Neural progenitor cell (in vitro differentiated cells): ENCODE measurements at regions not wholly inside any gene's neighbourhood (a gene's known extent, or its start where the extent isn't known, plus 50 kb on each side); places are given as distances from the start of the nearest gene placed in this dataset.

ENCODE experiments used
- DNase-seq: peaks from one replicate; pipeline ENCODE4 v3.0.0-alpha.2; 2016; ENCODE audit warnings: low spot score
- H2AFZ ChIP-seq: fragments of 200-600 bp; sonication (generic); replicated peaks from 2 replicates; pipeline ENCODE4 v1.6.1; 2016; ENCODE audit warnings: antibody characterized with exemption
- H3F3A ChIP-seq: fragments of 200-600 bp; sonication (generic); 2 replicates; pipeline ENCODE4 v1.6.1; 2016; ENCODE audit warnings: antibody characterized with exemption, low read depth
- H3K27ac ChIP-seq: fragments of 200-600 bp; sonication (generic); 2 replicates; pipeline ENCODE4 v1.5.1; 2016; ENCODE audit warnings: mild to moderate bottlenecking
- H3K27me3 ChIP-seq: fragments of 200-600 bp; sonication (generic); 2 replicates; pipeline ENCODE4 v1.6.1; 2016; ENCODE audit warnings: mild to moderate bottlenecking, moderate library complexity
- H3K36me3 ChIP-seq: fragments of 200-600 bp; sonication (generic); 2 replicates; pipeline ENCODE4 v1.5.1; 2016
- H3K4me1 ChIP-seq: fragments of 200-600 bp; sonication (generic); 2 replicates; pipeline ENCODE4 v1.6.1; 2016; ENCODE audit warnings: mixed run types
- H3K4me2 ChIP-seq: fragments of 200-600 bp; sonication (generic); 2 replicates; pipeline ENCODE4 v1.6.1; 2016
- H3K4me3 ChIP-seq: fragments of 200-600 bp; sonication (generic); 2 replicates; pipeline ENCODE4 v1.5.1; 2016
- H3K79me2 ChIP-seq: fragments of 200-600 bp; sonication (generic); 2 replicates; pipeline ENCODE4 v1.6.1; 2016; ENCODE audit warnings: low read depth
- H3K9ac ChIP-seq: fragments of 200-600 bp; sonication (generic); 2 replicates; pipeline ENCODE4 v1.6.1; 2016
- H3K9me3 ChIP-seq: fragments of 200-600 bp; sonication (generic); 2 replicates; pipeline ENCODE4 v1.5.1; 2016; ENCODE audit warnings: low read depth
- H4K20me1 ChIP-seq: fragments of 200-600 bp; sonication (generic); 2 replicates; pipeline ENCODE4 v1.6.1; 2016; ENCODE audit warnings: low read depth
- H3K27ac Mint-ChIP-seq: 3 replicates; pipeline ENCODE4 v1.8.0; 2021; ENCODE audit warnings: mixed read lengths
- H3K27me3 Mint-ChIP-seq: 2 replicates; pipeline ENCODE4 v1.8.0; 2022; ENCODE audit warnings: low read depth, mild to moderate bottlenecking, inconsistent platforms, moderate library complexity, mixed read lengths; ENCODE audit not compliant: insufficient read depth
- H3K36me3 Mint-ChIP-seq: 3 replicates; pipeline ENCODE4 v1.8.0; 2021; ENCODE audit warnings: mixed read lengths
- H3K4me1 Mint-ChIP-seq: 3 replicates; pipeline ENCODE4 v1.8.0; 2021; ENCODE audit warnings: mixed read lengths
- H3K4me3 Mint-ChIP-seq: 3 replicates; pipeline ENCODE4 v1.8.0; 2021; ENCODE audit warnings: mild to moderate bottlenecking, moderate library complexity, mixed read lengths
- H3K9me3 Mint-ChIP-seq: 3 replicates; pipeline ENCODE4 v1.8.0; 2020; ENCODE audit warnings: mixed read lengths
- EZH2 ChIP-seq: fragments of 200-600 bp; sonication (generic); IDR thresholded peaks from 2 replicates; pipeline ENCODE4 v1.6.1; 2017; ENCODE audit warnings: antibody characterized with exemption, mild to moderate bottlenecking, moderate library complexity
- EZH2phosphoT487 ChIP-seq: fragments of 200-600 bp; sonication (generic); IDR thresholded peaks from 2 replicates; pipeline ENCODE4 v1.6.1; 2017; ENCODE audit warnings: antibody characterized with exemption
- TF ChIP-seq, protein P1 (sequence below): fragments of 200-600 bp; sonication (generic); IDR thresholded peaks from 2 replicates; pipeline ENCODE4 v1.5.1; 2017; ENCODE audit warnings: antibody characterized with exemption, mild to moderate bottlenecking

DNA sequence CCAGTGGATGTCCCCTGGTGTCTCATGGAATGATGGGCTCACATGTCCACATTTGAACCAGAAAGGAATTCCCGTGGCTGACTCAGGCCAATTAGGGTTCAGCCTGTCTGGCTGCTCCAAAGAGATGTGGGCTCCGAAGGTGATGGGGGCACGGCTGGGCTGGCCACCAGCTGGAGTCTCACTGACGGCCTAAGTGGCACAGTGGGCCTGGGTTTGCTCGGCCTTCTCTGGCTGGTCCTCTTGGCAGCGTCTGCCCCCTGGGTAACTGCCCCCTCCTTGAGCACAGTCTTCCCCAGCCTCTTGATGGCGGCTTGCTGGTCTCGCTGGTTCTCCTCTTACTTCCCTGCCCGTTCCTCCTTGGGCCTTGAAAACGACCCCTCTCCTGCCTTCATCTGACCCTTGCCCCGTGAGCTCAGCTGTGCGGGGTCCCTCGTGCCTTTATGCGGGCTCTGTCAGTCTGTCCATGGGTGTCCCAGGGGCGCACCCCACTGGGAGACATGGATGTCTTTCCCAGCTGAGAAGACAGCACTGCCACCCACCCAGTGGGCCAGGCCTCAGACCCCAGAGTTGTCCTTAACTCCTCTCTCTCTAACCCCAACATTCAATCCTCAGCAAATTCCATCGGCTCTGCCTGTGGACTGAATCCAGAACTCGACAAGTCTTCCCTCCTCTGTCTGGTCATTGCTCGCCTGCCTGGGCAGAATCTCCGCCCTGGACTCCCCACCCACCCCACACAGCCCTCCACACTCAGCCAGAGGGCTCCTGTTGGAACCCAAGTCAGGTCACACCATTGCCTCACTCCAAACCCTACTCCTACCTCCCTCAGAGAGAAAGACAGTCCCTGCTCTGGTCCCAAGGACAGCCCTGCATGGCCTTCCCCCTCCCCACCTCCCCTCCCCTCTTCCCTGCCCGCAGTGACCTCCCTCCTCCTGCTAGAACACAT lies 78.7 kb downstream of the CEBPB start:
- H3K27me3 Mint-ChIP-seq, result peaks cover 28% of the 10 kb centered on the region
- Histone ChIP-seq H2AFZ (no peak overlapping the region), H3K9ac (no peak overlapping the region), H3K9me3 (no peaks in the 10 kb centered on the region), H3K79me2 (no peaks in the 10 kb centered on the region), H3F3A (no peaks in the 10 kb centered on the region), H3K27me3 (no peaks in the 10 kb centered on the region), H3K36me3 (no peaks in the 10 kb centered on the region), H3K4me1 (peaks cover 8% of the 10 kb centered on the region), H3K27ac (no peak overlapping the region), H4K20me1 (no peaks in the 10 kb centered on the region), H3K4me2 (no peak overlapping the region), H3K4me3 (no peak overlapping the region)
- TF ChIP-seq EZH2phosphoT487 (no peak), EZH2 (no peak)
- TF ChIP-seq, protein P1, sequence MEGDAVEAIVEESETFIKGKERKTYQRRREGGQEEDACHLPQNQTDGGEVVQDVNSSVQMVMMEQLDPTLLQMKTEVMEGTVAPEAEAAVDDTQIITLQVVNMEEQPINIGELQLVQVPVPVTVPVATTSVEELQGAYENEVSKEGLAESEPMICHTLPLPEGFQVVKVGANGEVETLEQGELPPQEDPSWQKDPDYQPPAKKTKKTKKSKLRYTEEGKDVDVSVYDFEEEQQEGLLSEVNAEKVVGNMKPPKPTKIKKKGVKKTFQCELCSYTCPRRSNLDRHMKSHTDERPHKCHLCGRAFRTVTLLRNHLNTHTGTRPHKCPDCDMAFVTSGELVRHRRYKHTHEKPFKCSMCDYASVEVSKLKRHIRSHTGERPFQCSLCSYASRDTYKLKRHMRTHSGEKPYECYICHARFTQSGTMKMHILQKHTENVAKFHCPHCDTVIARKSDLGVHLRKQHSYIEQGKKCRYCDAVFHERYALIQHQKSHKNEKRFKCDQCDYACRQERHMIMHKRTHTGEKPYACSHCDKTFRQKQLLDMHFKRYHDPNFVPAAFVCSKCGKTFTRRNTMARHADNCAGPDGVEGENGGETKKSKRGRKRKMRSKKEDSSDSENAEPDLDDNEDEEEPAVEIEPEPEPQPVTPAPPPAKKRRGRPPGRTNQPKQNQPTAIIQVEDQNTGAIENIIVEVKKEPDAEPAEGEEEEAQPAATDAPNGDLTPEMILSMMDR, result no peak
- DNase-seq, result no peak
- no peaks in the 10 kb centered on the region for H3K9me3 Mint-ChIP-seq
- H3K4me3 Mint-ChIP-seq, result no peak overlapping the region
- H3K27ac Mint-ChIP-seq, result no peak overlapping the region
- H3K36me3 Mint-ChIP-seq, result no peaks in the 10 kb centered on the region
- peaks cover 17% of the 10 kb centered on the region for H3K4me1 Mint-ChIP-seq

DNA sequence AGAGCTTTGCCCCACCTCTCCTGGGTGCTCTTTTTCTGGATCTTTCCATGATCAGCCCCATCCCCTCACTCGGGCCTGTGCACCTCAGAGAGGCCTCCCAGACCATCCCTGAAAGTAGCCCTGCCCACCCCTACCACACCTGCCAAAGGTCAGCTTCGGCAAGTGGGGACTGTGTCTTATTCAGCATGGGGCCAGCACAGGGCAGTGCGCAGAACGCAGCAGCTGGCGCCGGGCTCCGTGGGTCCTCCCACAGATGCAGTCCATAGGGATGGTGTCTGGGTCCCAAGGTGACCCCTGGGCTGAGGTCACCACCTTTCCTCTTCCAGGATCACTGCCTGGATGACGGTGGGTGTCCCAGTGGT lies 79.4 kb downstream of the CEBPB start:
- TF ChIP-seq, protein P1, result no peak
- no peak for TF ChIP-seq EZH2phosphoT487
- TF ChIP-seq EZH2, result no peak
- no peaks in the 10 kb centered on the region for H4K20me1 ChIP-seq
- H3K9ac ChIP-seq, result no peak overlapping the region
- no peaks in the 10 kb centered on the region for H3K36me3 ChIP-seq
- no peak overlapping the region for H3K4me3 Mint-ChIP-seq
- H3F3A ChIP-seq, result no peaks in the 10 kb centered on the region
- H3K4me3 ChIP-seq, result no peak overlapping the region
- DNase-seq, result no peak
- H3K9me3 ChIP-seq, result no peaks in the 10 kb centered on the region
- H3K4me1 ChIP-seq, result peaks cover 8% of the 10 kb centered on the region
- no peaks in the 10 kb centered on the region for H3K9me3 Mint-ChIP-seq
- H3K36me3 Mint-ChIP-seq, result no peaks in the 10 kb centered on the region
- H3K79me2 ChIP-seq, result no peaks in the 10 kb centered on the region
- no peaks in the 10 kb centered on the region for H3K27me3 ChIP-seq
- no peak overlapping the region for H3K27ac ChIP-seq
- no peak overlapping the region for H2AFZ ChIP-seq
- H3K27ac Mint-ChIP-seq, result no peak overlapping the region
- H3K4me2 ChIP-seq, result no peak overlapping the region
- peaks cover 17% of the 10 kb centered on the region for H3K4me1 Mint-ChIP-seq
- H3K27me3 Mint-ChIP-seq, result peaks cover 29% of the 10 kb centered on the region

DNA sequence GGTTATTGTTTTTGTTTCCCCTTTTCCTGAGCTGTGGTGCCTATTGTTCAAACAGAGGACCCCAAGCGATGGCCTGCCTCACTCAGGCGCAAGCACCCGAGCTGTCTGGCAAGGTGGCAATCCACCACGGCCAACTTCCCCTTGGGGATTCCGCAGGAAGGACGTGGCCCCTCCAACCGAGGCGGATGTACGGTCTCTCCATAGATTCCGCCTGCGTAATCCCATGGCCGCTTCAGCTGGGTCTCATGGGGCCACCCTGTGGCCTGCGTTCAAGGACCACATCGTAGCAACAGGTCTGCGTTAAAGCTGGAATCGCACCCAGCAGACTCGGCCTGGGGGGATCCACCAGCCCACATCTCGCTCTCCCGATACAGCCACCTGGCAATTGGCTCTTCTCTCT lies 79.9 kb downstream of the CEBPB start:
- Histone ChIP-seq H3K4me3 (no peak overlapping the region), H3K4me2 (no peak overlapping the region), H3K27me3 (no peaks in the 10 kb centered on the region), H3K4me1 (peaks cover 8% of the 10 kb centered on the region), H3K27ac (no peak overlapping the region), H4K20me1 (no peaks in the 10 kb centered on the region), H2AFZ (no peak overlapping the region), H3K9me3 (no peaks in the 10 kb centered on the region), H3K36me3 (no peaks in the 10 kb centered on the region), H3K9ac (no peak overlapping the region), H3F3A (no peaks in the 10 kb centered on the region), H3K79me2 (no peaks in the 10 kb centered on the region)
- no peak for DNase-seq
- H3K4me3 Mint-ChIP-seq, result no peak overlapping the region
- H3K4me1 Mint-ChIP-seq, result peaks cover 17% of the 10 kb centered on the region
- TF ChIP-seq, protein P1, result no peak
- TF ChIP-seq EZH2 (no peak), EZH2phosphoT487 (no peak)
- no peaks in the 10 kb centered on the region for H3K36me3 Mint-ChIP-seq
- H3K9me3 Mint-ChIP-seq, result no peaks in the 10 kb centered on the region
- H3K27me3 Mint-ChIP-seq, result peaks cover 26% of the 10 kb centered on the region
- H3K27ac Mint-ChIP-seq, result no peak overlapping the region
